ENCODE measurements at regions not wholly inside any gene's neighbourhood (a gene's known extent, or its start where the extent isn't known, plus 50 kb on each side); places are given as distances from the start of the nearest gene placed in this dataset.

- TF ChIP-seq CTCF (IDR thresholded peaks at IDR 0.05) (no peak), POLR2A (IDR thresholded peaks at IDR 0.05) (no peak)
These were observed 95.7 kb upstream of the C3orf80 start for GRCh38 chr3:160129459-160130061.

Data from uterus (tissue), 2 donors.